ENCODE measurements at regions not wholly inside any gene's neighbourhood (a gene's known extent, or its start where the extent isn't known, plus 50 kb on each side); places are given as distances from the start of the nearest gene placed in this dataset.
A peak's percentile ranks its signal among the peaks of the same experiment; 100 is the strongest.

- Mint-ChIP-seq H3K4me3 (no peak overlapping the region), H3K4me1 (peaks cover 4% of the 10 kb centered on the region)
- TF ChIP-seq CTCF (conservative IDR thresholded peaks at IDR 0.05): no peak
These were observed 232.0 kb downstream of the ANAPC1 start for GRCh38 chr2:111652038-111652437.

GRCh38 chr2:111652681-111653080, 231.3 kb downstream of the ANAPC1 start:
- no peak overlapping the region for H3K9ac ChIP-seq (ENCODE audit: extremely low read depth, low read length, poor library complexity, severe bottlenecking)
- DNase-seq: no peak
- no peaks in the 10 kb centered on the region for H3K36me3 ChIP-seq (ENCODE audit: control insufficient read depth, insufficient read depth, low read length)
- Mint-ChIP-seq H3K27me3 (ENCODE audit: insufficient read depth) (no peaks in the 10 kb centered on the region), H3K4me3 (no peak overlapping the region), H3K27ac (no peak overlapping the region), H3K4me1 (peaks cover 4% of the 10 kb centered on the region), H3K9me3 (peaks cover 2% of the 10 kb centered on the region), H3K36me3 (ENCODE audit: low read depth) (no peaks in the 10 kb centered on the region)
- H3K4me3 ChIP-seq (ENCODE audit: low read length): no peak overlapping the region
- no peaks in the 10 kb centered on the region for H3K9me3 ChIP-seq (ENCODE audit: control insufficient read depth, low read length)
- H3K4me1 ChIP-seq (ENCODE audit: control insufficient read depth, insufficient read depth, low read length): no peaks in the 10 kb centered on the region
- H3K27me3 ChIP-seq (ENCODE audit: control insufficient read depth, insufficient read depth, low read length, poor library complexity, severe bottlenecking): no peaks in the 10 kb centered on the region
- WGBS, 2 experiments (ENCODE audit: insufficient coverage in 1 of 2, insufficient read length in 1 of 2): 87 to 90% methylated on average over 1 of the region's 1 CpG
- TF ChIP-seq CTCF (conservative IDR thresholded peaks at IDR 0.05): no peak
- no peak overlapping the region for H3K27ac ChIP-seq (ENCODE audit: low read depth, low read length)

More at GRCh38 chr2:111652038-111652437, 232.0 kb downstream of the ANAPC1 start:
- Histone ChIP-seq H3K9ac (ENCODE audit: extremely low read depth, low read length, poor library complexity, severe bottlenecking) (no peak overlapping the region), H3K27me3 (ENCODE audit: control insufficient read depth, insufficient read depth, low read length, poor library complexity, severe bottlenecking) (no peaks in the 10 kb centered on the region), H3K27ac (ENCODE audit: low read depth, low read length) (no peak overlapping the region), H3K4me1 (ENCODE audit: control insufficient read depth, insufficient read depth, low read length) (no peaks in the 10 kb centered on the region), H3K36me3 (ENCODE audit: control insufficient read depth, insufficient read depth, low read length) (no peaks in the 10 kb centered on the region), H3K4me3 (ENCODE audit: low read length) (no peak overlapping the region), H3K9me3 (ENCODE audit: control insufficient read depth, low read length) (peaks cover 3% of the 10 kb centered on the region)
- 93% methylated on average over 3 of the region's 4 CpGs; no CpG with 5 or more reads in 1 of the 2 experiments for WGBS, 2 experiments (ENCODE audit: insufficient coverage in 1 of 2, insufficient read length in 1 of 2)
- Mint-ChIP-seq H3K36me3 (ENCODE audit: low read depth) (no peaks in the 10 kb centered on the region), H3K9me3 (peaks cover 5% of the 10 kb centered on the region), H3K27ac (no peak overlapping the region), H3K27me3 (ENCODE audit: insufficient read depth) (no peaks in the 10 kb centered on the region)
- no peak for DNase-seq

- Histone ChIP-seq H3K9me3 (ENCODE audit: control insufficient read depth, low read length) (no peaks in the 10 kb centered on the region), H3K36me3 (ENCODE audit: control insufficient read depth, insufficient read depth, low read length) (no peaks in the 10 kb centered on the region), H3K4me3 (ENCODE audit: low read length) (no peak overlapping the region), H3K27ac (ENCODE audit: low read depth, low read length) (no peak overlapping the region), H3K9ac (ENCODE audit: extremely low read depth, low read length, poor library complexity, severe bottlenecking) (no peak overlapping the region), H3K27me3 (ENCODE audit: control insufficient read depth, insufficient read depth, low read length, poor library complexity, severe bottlenecking) (no peaks in the 10 kb centered on the region), H3K4me1 (ENCODE audit: control insufficient read depth, insufficient read depth, low read length) (no peaks in the 10 kb centered on the region)
- H3K4me3 Mint-ChIP-seq: no peak overlapping the region
- WGBS, 2 experiments (ENCODE audit: insufficient coverage in 1 of 2, insufficient read length in 1 of 2): 100% methylated on average over 1 of the region's 1 CpG; no CpG with 5 or more reads in 1 of the 2 experiments
- peaks cover 2% of the 10 kb centered on the region for H3K9me3 Mint-ChIP-seq
- peak; percentile 42 for TF ChIP-seq CTCF (conservative IDR thresholded peaks at IDR 0.05)
- H3K4me1 Mint-ChIP-seq: peaks cover 4% of the 10 kb centered on the region
- no peaks in the 10 kb centered on the region for H3K36me3 Mint-ChIP-seq (ENCODE audit: low read depth)
- no peak for DNase-seq
- H3K27me3 Mint-ChIP-seq (ENCODE audit: insufficient read depth): no peaks in the 10 kb centered on the region
- H3K27ac Mint-ChIP-seq: no peak overlapping the region
These were observed 230.8 kb downstream of the ANAPC1 start for GRCh38 chr2:111653103-111653624.
